Activated gamma-delta T cell treated with anti-CD3 and anti-CD28 coated beads, Interleukin-2, amount 50 U/mL, for 16 hours (primary cell): ENCODE measurements at regions not wholly inside any gene's neighbourhood (a gene's known extent, or its start where the extent isn't known, plus 50 kb on each side); places are given as distances from the start of the nearest gene placed in this dataset.
"Not testable (repeated sequence)": the region's sequence is repeated elsewhere in the genome, so short reads cannot be mapped to it uniquely, and the experiment has no call there.

ENCODE experiments used
- DNase-seq: peaks from one replicate; pipeline ENCODE4 v3.0.0-alpha.2; 2020; ENCODE audit warnings: low read depth

GRCh38 chr5:130724658-130725057, 440.4 kb downstream of the HINT1 start:
- no peak for DNase-seq

- DNase-seq: no peak
Observed at GRCh38 chr5:130720355-130720754, 444.7 kb downstream of the HINT1 start.

GRCh38 chr5:130715541-130715940, 449.5 kb downstream of the HINT1 start:
- DNase-seq: no peak

GRCh38 chr5:130714200-130714599, 450.9 kb downstream of the HINT1 start:
- no peak for DNase-seq

- DNase-seq: no peak
Observed at GRCh38 chr5:130712324-130712723, 452.7 kb downstream of the HINT1 start.

- DNase-seq: no peak
Observed at GRCh38 chr5:130710596-130710995, 454.5 kb downstream of the HINT1 start.

GRCh38 chr5:130708754-130709153, 456.3 kb downstream of the HINT1 start:
- no peak for DNase-seq

- no peak for DNase-seq
Observed at GRCh38 chr5:130706696-130707095, 458.4 kb downstream of the HINT1 start.

GRCh38 chr5:130705368-130705767, 459.7 kb downstream of the HINT1 start:
- no peak for DNase-seq

- no peak for DNase-seq
Observed at GRCh38 chr5:130693509-130693908, 471.5 kb downstream of the HINT1 start.

GRCh38 chr5:130692770-130693169, 472.3 kb downstream of the HINT1 start:
- DNase-seq: no peak

- no peak for DNase-seq
Observed at GRCh38 chr5:130689831-130690230, 475.2 kb downstream of the HINT1 start.

GRCh38 chr5:130687085-130687733, 477.8 kb downstream of the HINT1 start:
- DNase-seq: no peak

GRCh38 chr5:130678637-130679036, 486.4 kb downstream of the HINT1 start:
- no peak for DNase-seq

GRCh38 chr5:130666462-130666861, 498.6 kb downstream of the HINT1 start:
- no peak for DNase-seq

- no peak for DNase-seq
Observed at GRCh38 chr5:130652176-130652575, 512.9 kb downstream of the HINT1 start.

- no peak for DNase-seq
Observed at GRCh38 chr5:130651440-130651839, 513.6 kb downstream of the HINT1 start.

GRCh38 chr5:130643321-130643720, 521.7 kb downstream of the HINT1 start:
- no peak for DNase-seq

- no peak for DNase-seq
Observed at GRCh38 chr5:130642461-130642860, 522.6 kb downstream of the HINT1 start.

GRCh38 chr5:130627145-130627544, 537.9 kb downstream of the HINT1 start:
- no peak for DNase-seq

GRCh38 chr5:130624805-130625204, 540.3 kb downstream of the HINT1 start:
- no peak for DNase-seq

- DNase-seq: no peak
Observed at GRCh38 chr5:130616161-130616560, 548.9 kb downstream of the HINT1 start.

- DNase-seq: no peak
Observed at GRCh38 chr5:130605234-130605633, 559.8 kb downstream of the HINT1 start.

GRCh38 chr5:130596647-130597046, 568.4 kb downstream of the HINT1 start:
- DNase-seq: not testable (repeated sequence)

- no peak for DNase-seq
Observed at GRCh38 chr5:130580264-130580663, 584.8 kb downstream of the HINT1 start.
